WTC11 (cell line): ENCODE measurements at regions not wholly inside any gene's neighbourhood (a gene's known extent, or its start where the extent isn't known, plus 50 kb on each side); places are given as distances from the start of the nearest gene placed in this dataset.

Experiments
- AFF4 ChIP-seq: sonication (generic); formaldehyde crosslinking; IDR thresholded peaks from 2 replicates; pipeline ENCODE4 v1.8.1; 2023; ENCODE audit warnings: mild to moderate bottlenecking, missing genetic modification reagents, borderline replicate concordance
- AR ChIP-seq: fragments of 250-450 bp; sonication (Bioruptor Pico); IDR thresholded peaks from 2 replicates; pipeline ENCODE4 v1.9.0; 2021; ENCODE audit warnings: mild to moderate bottlenecking
- CTCF ChIP-seq: fragments of 200-600 bp; IDR thresholded peaks from 2 replicates; pipeline ENCODE4 v1.8.0; 2022; ENCODE audit warnings: antibody characterized with exemption
- ESRRA ChIP-seq: sonication (generic); formaldehyde crosslinking; IDR thresholded peaks from 2 replicates; pipeline ENCODE4 v1.8.1; 2022; ENCODE audit warnings: mild to moderate bottlenecking, missing genetic modification reagents, borderline replicate concordance
- FOXP1 ChIP-seq: sonication (generic); formaldehyde crosslinking; IDR thresholded peaks from 2 replicates; pipeline ENCODE4 v1.8.0; 2022; ENCODE audit warnings: missing genetic modification reagents, mild to moderate bottlenecking, moderate library complexity, borderline replicate concordance
- SP1 ChIP-seq: sonication (generic); formaldehyde crosslinking; conservative IDR thresholded peaks from 2 replicates; pipeline ENCODE4 v1.8.1; 2022; ENCODE audit warnings: missing genetic modification reagents
- STAT6 ChIP-seq: sonication (generic); formaldehyde crosslinking; conservative IDR thresholded peaks from 2 replicates; pipeline ENCODE4 v1.8.1; 2023; ENCODE audit warnings: mild to moderate bottlenecking, low read depth, missing genetic modification reagents, moderate library complexity
- TF ChIP-seq, protein P1 (sequence below): sonication (generic); formaldehyde crosslinking; IDR thresholded peaks from 2 replicates; pipeline ENCODE4 v1.8.0; 2022; ENCODE audit warnings: mild to moderate bottlenecking, missing genetic modification reagents
- TF ChIP-seq, protein P2 (sequence below): sonication (generic); formaldehyde crosslinking; IDR thresholded peaks from 2 replicates; pipeline ENCODE4 v1.8.0; 2022; ENCODE audit warnings: mild to moderate bottlenecking, missing genetic modification reagents

DNA sequence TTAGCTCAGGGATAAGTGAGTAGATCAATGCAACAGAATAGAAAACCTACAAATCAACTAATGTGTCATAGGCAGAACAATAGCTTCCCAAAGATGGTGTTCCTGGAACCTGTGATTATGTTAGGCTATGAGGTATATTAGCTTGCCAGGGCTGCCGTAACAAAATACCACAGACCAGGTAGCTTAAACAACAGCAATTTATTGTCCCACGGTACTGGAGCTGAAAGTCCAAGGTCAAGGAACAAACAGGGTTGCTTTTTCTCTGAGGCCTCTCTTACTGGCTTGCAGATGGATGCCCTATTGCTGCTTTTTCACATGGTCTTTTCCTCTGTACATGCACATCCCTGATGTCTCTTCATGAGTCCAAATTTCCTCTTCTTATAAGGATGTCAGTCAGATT is 354.9 kb downstream of the TNS1 start:
- TF ChIP-seq ESRRA, result no peak
- no peak for TF ChIP-seq CTCF
- TF ChIP-seq FOXP1 (CRISPR knock-in tag), result no peak
- no peak for TF ChIP-seq STAT6 (CRISPR knock-in tag)
- TF ChIP-seq, protein P1, sequence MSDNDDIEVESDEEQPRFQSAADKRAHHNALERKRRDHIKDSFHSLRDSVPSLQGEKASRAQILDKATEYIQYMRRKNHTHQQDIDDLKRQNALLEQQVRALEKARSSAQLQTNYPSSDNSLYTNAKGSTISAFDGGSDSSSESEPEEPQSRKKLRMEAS, result no peak
- TF ChIP-seq SP1 (CRISPR knock-in tag), result no peak
- no peak for TF ChIP-seq AFF4 (CRISPR knock-in tag)
- TF ChIP-seq, protein P2, sequence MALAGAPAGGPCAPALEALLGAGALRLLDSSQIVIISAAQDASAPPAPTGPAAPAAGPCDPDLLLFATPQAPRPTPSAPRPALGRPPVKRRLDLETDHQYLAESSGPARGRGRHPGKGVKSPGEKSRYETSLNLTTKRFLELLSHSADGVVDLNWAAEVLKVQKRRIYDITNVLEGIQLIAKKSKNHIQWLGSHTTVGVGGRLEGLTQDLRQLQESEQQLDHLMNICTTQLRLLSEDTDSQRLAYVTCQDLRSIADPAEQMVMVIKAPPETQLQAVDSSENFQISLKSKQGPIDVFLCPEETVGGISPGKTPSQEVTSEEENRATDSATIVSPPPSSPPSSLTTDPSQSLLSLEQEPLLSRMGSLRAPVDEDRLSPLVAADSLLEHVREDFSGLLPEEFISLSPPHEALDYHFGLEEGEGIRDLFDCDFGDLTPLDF (CRISPR knock-in tag), result no peak
- no peak for TF ChIP-seq AR (CRISPR knock-in tag)
